HUDEP-2 (cell line): ENCODE measurements at regions not wholly inside any gene's neighbourhood (a gene's known extent, or its start where the extent isn't known, plus 50 kb on each side); places are given as distances from the start of the nearest gene placed in this dataset.
"Not testable (repeated sequence)": the region's sequence is repeated elsewhere in the genome, so short reads cannot be mapped to it uniquely, and the experiment has no call there.

Experiments
- DNase-seq, 76 experiments: peaks; one replicate each; lab custom pipeline; 2025; ENCODE audit not compliant: unreplicated experiment in 76 of 76; lab: John Stamatoyannopoulos, UW

DNA sequence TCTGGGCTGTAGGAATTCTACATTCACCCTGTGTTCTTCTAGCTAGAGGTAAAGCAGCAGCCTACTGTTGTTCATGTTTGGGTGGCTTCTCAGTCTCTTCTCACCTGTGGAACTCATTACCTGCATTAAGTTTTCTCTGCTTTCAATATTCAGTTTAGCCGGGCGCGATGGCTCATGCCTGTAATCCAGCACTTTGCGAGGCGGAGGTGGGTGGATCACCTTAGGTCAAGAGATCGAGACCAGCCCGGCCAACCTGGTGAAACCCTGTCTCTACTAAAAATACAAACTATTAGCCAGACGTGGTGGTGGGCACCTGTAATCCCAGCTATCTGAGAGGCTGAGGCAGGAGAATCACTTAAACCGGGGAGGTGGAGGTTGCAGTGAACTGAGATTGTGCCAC, 139.8 kb upstream of the UBE2E3 start:
- DNase-seq = no peak

GRCh38 chr2:180829836-180830235, 150.6 kb upstream of the UBE2E3 start:
- DNase-seq = no peak

- DNase-seq = no peak
Measured at GRCh38 chr2:180829261-180829660, 151.1 kb upstream of the UBE2E3 start.

- no peak for DNase-seq
Measured at GRCh38 chr2:180828756-180829155, 151.6 kb upstream of the UBE2E3 start.

- no peak for DNase-seq
Measured at GRCh38 chr2:180823546-180824141, 156.8 kb upstream of the UBE2E3 start.

GRCh38 chr2:180819106-180819505, 161.3 kb upstream of the UBE2E3 start:
- no peak for DNase-seq

GRCh38 chr2:180818700-180819099, 161.7 kb upstream of the UBE2E3 start:
- not testable (repeated sequence) for DNase-seq

- DNase-seq = no peak
Measured at GRCh38 chr2:180799141-180799540, 181.3 kb upstream of the UBE2E3 start.

DNA sequence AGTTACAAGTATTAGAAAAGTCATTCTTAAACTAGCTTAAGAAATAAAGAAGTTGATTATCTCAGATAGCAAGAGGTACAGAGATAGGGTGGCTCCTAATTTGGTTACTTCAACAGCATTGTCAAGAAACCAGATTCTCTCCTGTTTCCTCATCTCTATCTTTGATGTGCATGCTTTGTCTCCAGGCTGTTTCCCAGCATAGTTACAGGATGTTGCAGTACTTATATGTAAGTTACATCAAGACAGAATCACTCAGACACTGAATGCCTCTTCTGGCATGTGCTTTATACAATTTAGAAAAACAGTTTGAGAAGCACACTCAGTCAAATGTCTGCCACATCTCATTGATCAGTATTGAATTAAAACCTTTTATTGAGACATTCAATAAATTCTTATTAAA, 189.5 kb upstream of the UBE2E3 start:
- DNase-seq = no peak

GRCh38 chr2:180787330-180787729, 193.1 kb upstream of the UBE2E3 start:
- DNase-seq = no peak

DNA sequence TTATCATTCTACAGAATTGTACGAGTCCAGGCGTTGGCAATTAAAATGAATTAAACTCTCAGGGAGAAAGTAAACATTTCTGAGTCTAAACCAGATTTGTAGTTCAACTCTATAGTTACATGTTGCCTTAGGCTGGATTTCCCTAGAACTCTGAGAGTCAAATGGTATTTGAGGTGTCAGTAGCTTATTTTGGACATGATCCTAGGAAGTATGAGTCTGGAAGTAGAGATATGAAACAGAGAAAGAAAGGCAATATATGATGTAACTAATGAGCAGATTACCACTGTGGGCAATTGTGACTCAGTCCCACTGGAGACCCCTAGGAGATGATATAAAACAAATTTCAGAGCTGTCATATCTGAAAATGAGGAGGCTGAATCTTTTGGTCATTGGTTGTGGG, 199.1 kb upstream of the UBE2E3 start:
- DNase-seq = no peak

DNA sequence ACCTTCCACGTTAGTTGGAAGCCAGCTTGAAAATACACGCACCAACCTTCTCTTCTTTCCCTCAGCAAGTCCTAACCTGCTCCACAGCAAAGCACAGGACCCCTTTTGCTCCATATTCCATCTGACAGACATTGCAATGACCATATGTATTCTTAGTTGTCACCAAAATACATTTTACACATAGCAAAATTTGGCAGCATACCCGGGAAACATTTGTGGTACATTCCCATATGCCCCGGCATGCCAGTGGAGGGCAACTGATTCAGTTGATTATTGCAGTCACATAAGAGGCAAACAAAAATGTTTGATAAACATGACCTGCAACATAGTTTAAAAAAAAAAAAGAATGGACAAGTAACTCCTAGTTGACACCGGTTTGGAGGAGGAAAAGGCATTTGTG, 202.1 kb upstream of the UBE2E3 start:
- no peak for DNase-seq

DNA sequence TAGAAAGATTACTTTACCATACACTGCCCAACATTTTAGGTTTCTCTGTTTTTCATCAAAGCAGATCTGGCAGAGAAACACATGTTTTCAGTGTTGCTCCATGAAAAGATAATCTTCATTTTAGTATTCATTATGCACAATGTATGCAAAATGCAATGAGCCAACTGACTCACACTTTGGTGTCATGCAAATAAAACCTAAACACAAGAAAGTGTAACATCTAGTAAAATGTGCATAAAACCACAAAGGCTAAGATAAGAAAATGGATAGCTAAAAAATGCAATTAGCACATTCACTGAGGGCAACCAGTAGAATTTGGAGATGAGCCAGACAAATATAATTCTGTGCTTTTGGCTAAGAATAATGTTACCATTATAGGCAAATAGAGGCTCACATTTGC, 203.5 kb upstream of the UBE2E3 start:
- DNase-seq = no peak

- DNase-seq = no peak
Measured at GRCh38 chr2:180775711-180776110, 204.7 kb upstream of the UBE2E3 start.

- DNase-seq = not testable (repeated sequence)
Measured at GRCh38 chr2:180765316-180765715, 215.1 kb upstream of the UBE2E3 start.

DNA sequence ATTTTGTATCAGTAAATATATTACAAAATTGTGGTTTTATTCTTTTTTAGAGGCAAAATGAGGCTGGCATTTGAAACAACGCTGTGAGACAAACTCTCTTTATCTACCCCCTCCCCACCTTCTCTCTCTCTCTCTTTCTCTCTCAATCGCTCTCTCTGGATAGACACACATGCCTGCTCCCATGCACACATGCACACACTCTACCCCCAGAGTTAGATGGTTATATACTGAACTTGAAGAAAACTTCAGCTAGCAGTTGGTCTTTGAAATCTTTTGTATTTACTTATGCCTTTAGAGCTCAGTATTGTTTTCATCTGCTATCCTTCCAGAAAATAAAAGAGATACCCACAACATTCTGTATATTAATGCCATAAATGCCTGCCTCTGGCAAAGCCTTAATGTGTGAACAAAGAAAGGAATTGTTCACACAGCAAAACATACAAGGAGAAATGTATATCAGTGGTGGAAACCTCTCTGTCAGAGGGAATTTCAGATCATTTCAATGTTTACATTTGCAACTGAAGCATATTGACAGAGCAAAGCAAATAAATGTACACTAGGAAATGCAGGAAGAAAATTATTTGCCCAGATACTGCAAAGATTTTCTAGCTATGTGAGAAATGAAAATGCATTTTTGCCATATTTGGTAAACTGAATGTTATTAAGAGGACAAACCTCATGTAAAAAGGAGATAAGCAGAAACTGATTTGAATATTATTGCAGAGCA, 217.0 kb upstream of the UBE2E3 start:
- no peak for DNase-seq

GRCh38 chr2:180761224-180761623, 219.2 kb upstream of the UBE2E3 start:
- no peak for DNase-seq

DNA sequence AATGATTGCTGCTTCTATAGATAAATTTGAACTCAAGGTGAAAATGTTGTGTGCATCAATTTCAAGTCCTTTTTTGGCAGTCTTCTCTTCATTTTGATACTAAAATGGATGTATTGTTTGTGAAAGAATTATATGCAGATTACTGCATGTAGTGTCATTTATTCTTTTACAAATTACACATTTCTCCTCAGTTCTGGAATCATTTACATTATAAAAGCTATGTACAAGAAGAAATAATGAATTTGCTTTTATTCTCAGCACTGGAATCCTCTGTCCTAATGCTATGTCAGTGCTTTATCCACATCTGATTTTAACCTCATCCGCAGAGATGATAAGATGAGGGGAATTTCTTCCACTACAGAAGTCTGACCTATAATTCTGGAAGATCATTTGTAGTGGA, 220.8 kb upstream of the UBE2E3 start:
- DNase-seq = no peak

DNA sequence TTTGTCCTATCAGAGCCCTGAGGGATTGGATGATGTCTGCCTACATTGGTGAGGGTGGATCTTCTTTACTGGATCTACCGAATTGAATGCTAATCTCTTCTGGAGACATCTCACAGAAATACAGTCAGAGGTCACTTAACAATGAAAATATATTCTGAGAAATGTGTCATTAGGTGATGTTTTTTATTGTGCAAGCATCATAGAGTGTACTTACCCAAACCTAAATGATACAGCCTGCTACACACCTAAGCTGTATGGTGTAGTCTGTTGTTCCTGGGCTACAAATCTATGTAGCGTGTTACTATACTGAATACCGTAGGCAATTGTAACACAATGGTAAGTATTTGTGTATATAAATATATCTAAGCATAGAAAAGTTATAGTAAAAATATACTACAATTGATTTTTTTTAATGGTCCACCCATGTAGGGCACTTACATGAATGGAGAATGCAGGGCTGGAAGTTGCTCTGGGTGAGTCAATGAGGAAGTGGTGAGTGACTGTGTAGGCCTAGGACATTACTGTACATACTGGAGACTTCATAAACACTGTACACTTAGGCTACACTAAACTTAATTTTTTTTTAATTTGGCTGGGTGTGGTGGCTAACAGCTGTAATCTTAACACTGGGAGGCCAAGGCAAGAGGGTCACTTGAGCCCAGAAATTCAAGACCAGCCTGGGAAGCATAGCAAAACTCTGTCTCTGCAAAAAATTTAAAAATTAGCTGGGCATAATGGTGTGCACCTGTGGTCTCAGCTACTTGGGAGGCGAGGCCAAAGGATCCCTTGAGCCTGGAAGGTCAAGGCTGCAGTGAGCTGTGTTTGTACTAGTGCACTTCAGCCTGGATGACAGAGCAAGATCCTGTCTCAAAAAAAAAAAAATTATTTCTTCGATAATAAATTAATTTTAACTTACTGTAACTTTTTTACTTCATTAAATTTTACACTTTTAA, 226.3 kb upstream of the UBE2E3 start:
- no peak for DNase-seq

DNA sequence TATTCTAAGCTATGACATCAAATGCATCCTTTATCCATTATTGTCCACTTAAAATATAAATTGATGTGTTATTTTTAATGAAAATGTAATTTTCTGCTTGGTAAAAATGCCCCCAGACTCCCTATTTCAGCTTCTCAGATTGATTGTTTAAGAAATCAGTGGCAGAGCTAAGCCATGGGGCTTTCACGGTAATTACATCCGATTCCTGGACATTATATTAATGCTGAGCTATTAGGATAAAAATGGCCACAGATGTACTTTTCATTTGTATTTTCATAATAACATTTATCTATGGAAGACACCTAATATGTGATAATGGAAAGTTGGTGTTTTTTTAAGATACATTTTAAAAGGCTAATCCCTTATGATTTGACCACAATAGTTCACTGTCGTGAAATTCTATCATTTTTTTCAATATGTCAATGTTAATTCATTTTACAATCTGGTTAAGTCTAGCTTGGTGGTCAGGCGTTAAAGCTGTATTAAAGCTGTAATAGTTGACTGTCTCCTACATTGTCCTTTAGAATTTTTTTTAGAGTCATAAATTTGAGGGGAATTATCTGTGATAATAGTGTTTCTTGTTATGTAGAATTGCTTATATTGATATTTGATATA, 229.0 kb upstream of the UBE2E3 start:
- no peak for DNase-seq

- DNase-seq = no peak
Measured at GRCh38 chr2:180747728-180748127, 232.7 kb upstream of the UBE2E3 start.
